ENCODE measurements at regions not wholly inside any gene's neighbourhood (a gene's known extent, or its start where the extent isn't known, plus 50 kb on each side); places are given as distances from the start of the nearest gene placed in this dataset.

- no peak for TF ChIP-seq CTCF (conservative IDR thresholded peaks at IDR 0.05)
- TF ChIP-seq ZFX (IDR thresholded peaks at IDR 0.05): no peak
- H3K27ac ChIP-seq: no peak overlapping the region
These were observed 482.0 kb upstream of the TENM3 start for GRCh38 chr4:181761156-181761555.

- no peak overlapping the region for H3K27ac ChIP-seq
- no peak for TF ChIP-seq CTCF (conservative IDR thresholded peaks at IDR 0.05)
These were observed 477.1 kb upstream of the TENM3 start for GRCh38 chr4:181766061-181766548.

- TF ChIP-seq CTCF (conservative IDR thresholded peaks at IDR 0.05): no peak
- no peak for TF ChIP-seq ZFX (IDR thresholded peaks at IDR 0.05)
- H3K27ac ChIP-seq: no peak overlapping the region
These were observed 472.2 kb upstream of the TENM3 start for GRCh38 chr4:181770971-181771370.

GRCh38 chr4:181775298-181775697 lies 467.9 kb upstream of the TENM3 start:
- no peak overlapping the region for H3K27ac ChIP-seq
- TF ChIP-seq ZFX (IDR thresholded peaks at IDR 0.05) (no peak), CTCF (conservative IDR thresholded peaks at IDR 0.05) (no peak)

GRCh38 chr4:181776264-181777054 lies 466.7 kb upstream of the TENM3 start:
- H3K27ac ChIP-seq: no peak overlapping the region
- no peak for TF ChIP-seq CTCF (conservative IDR thresholded peaks at IDR 0.05)
- no peak for TF ChIP-seq ZFX (IDR thresholded peaks at IDR 0.05)

GRCh38 chr4:181777518-181777917 lies 465.7 kb upstream of the TENM3 start:
- no peak overlapping the region for H3K27ac ChIP-seq
- TF ChIP-seq ZFX (IDR thresholded peaks at IDR 0.05) (no peak), CTCF (conservative IDR thresholded peaks at IDR 0.05) (no peak)

- TF ChIP-seq CTCF (conservative IDR thresholded peaks at IDR 0.05) (no peak), ZFX (IDR thresholded peaks at IDR 0.05) (no peak)
These were observed 458.3 kb upstream of the TENM3 start for GRCh38 chr4:181784881-181785280.

More at GRCh38 chr4:181784881-181785280, 458.3 kb upstream of the TENM3 start:
- H3K27ac ChIP-seq: no peak overlapping the region

Measured in C4-2B (cell line).